ENCODE measurements at regions not wholly inside any gene's neighbourhood (a gene's known extent, or its start where the extent isn't known, plus 50 kb on each side); places are given as distances from the start of the nearest gene placed in this dataset.

- no peak for DNase-seq
These were observed 49.7 kb downstream of the CYRIA start for GRCh38 chr2:16615687-16616615.

- no peak for DNase-seq
These were observed 50.4 kb downstream of the CYRIA start for GRCh38 chr2:16615246-16615645.

- no peak for DNase-seq
These were observed 51.2 kb downstream of the CYRIA start for GRCh38 chr2:16614314-16614860.

GRCh38 chr2:16613539-16614011 lies 52.1 kb downstream of the CYRIA start:
- DNase-seq: no peak

- DNase-seq: no peak
These were observed 53.1 kb downstream of the CYRIA start for GRCh38 chr2:16612490-16612889.

GRCh38 chr2:16609786-16610185 lies 55.8 kb downstream of the CYRIA start:
- no peak for DNase-seq

- peak; percentile 89 to 93 for DNase-seq
These were observed 56.7 kb downstream of the CYRIA start for GRCh38 chr2:16608661-16609643.

GRCh38 chr2:16607301-16607700 lies 58.3 kb downstream of the CYRIA start:
- DNase-seq: no peak

- DNase-seq: no peak
These were observed 61.4 kb downstream of the CYRIA start for GRCh38 chr2:16604236-16604635.

GRCh38 chr2:16591370-16591933 lies 74.2 kb downstream of the CYRIA start:
- DNase-seq: no peak

- no peak for DNase-seq
These were observed 76.2 kb downstream of the CYRIA start for GRCh38 chr2:16589465-16589864.

- no peak for DNase-seq
These were observed 77.1 kb downstream of the CYRIA start for GRCh38 chr2:16588565-16588964.

GRCh38 chr2:16587601-16588000 lies 78.0 kb downstream of the CYRIA start:
- no peak for DNase-seq

GRCh38 chr2:16584824-16585540 lies 80.7 kb downstream of the CYRIA start:
- no peak for DNase-seq

- DNase-seq: no peak
These were observed 81.5 kb downstream of the CYRIA start for GRCh38 chr2:16584084-16584483.

GRCh38 chr2:16581241-16581640 lies 84.4 kb downstream of the CYRIA start:
- no peak for DNase-seq

- no peak for DNase-seq
These were observed 87.6 kb downstream of the CYRIA start for GRCh38 chr2:16578081-16578480.

GRCh38 chr2:16570516-16570915 lies 95.1 kb downstream of the CYRIA start:
- no peak for DNase-seq

- DNase-seq: no peak
These were observed 96.4 kb downstream of the CYRIA start for GRCh38 chr2:16568998-16569784.

- DNase-seq: no peak
These were observed 98.9 kb downstream of the CYRIA start for GRCh38 chr2:16566701-16567100.

- DNase-seq: no peak
These were observed 100.2 kb downstream of the CYRIA start for GRCh38 chr2:16565481-16565880.
